ENCODE measurements at regions not wholly inside any gene's neighbourhood (a gene's known extent, or its start where the extent isn't known, plus 50 kb on each side); places are given as distances from the start of the nearest gene placed in this dataset.

GRCh38 chr5:129322968-129323367, 137.1 kb upstream of the ADAMTS19 start:
- Histone ChIP-seq H3K4me1 (ENCODE audit: insufficient read depth, low read length, poor library complexity, severe bottlenecking) (no peaks in the 10 kb centered on the region), H3K4me3 (ENCODE audit: low read depth, low read length, poor library complexity, severe bottlenecking) (no peak overlapping the region), H3K27ac (ENCODE audit: low read depth, low read length, poor library complexity, severe bottlenecking) (no peak overlapping the region), H3K36me3 (ENCODE audit: insufficient read depth, low read length, poor library complexity, severe bottlenecking) (no peaks in the 10 kb centered on the region), H3K9me3 (ENCODE audit: low read depth, low read length, poor library complexity, severe bottlenecking) (no peaks in the 10 kb centered on the region), H3K27me3 (replicated peaks; ENCODE audit: insufficient read depth, low read depth, low read length, poor library complexity) (no peaks in the 10 kb centered on the region)
- ChIA-PET POLR2A (ENCODE audit: low non-redundant PET) (no interaction called here), CTCF (no interaction called here)
- intact Hi-C loops (cut with micrococcal nuclease; ENCODE audit: unreplicated experiment), result no loop called here
- TF ChIP-seq CTCF (conservative IDR thresholded peaks at IDR 0.05; ENCODE audit: low read depth, low read length) (no peak), EZH2 (IDR thresholded peaks at IDR 0.05; ENCODE audit: borderline replicate concordance, low read depth, low read length, poor library complexity, severe bottlenecking) (no peak)
- no peak for DNase-seq (ENCODE audit: low spot score)
- no TSS peak for BruUV-seq (replicated peaks)

GRCh38 chr5:129341306-129341705, 118.8 kb upstream of the ADAMTS19 start:
- Histone ChIP-seq H3K4me1 (ENCODE audit: insufficient read depth, low read length, poor library complexity, severe bottlenecking) (no peaks in the 10 kb centered on the region), H3K27me3 (replicated peaks; ENCODE audit: insufficient read depth, low read depth, low read length, poor library complexity) (peaks cover 13% of the 10 kb centered on the region), H3K36me3 (ENCODE audit: insufficient read depth, low read length, poor library complexity, severe bottlenecking) (no peaks in the 10 kb centered on the region), H3K27ac (ENCODE audit: low read depth, low read length, poor library complexity, severe bottlenecking) (no peak overlapping the region), H3K9me3 (ENCODE audit: low read depth, low read length, poor library complexity, severe bottlenecking) (no peaks in the 10 kb centered on the region), H3K4me3 (ENCODE audit: low read depth, low read length, poor library complexity, severe bottlenecking) (no peak overlapping the region)
- ChIA-PET POLR2A (ENCODE audit: low non-redundant PET) (no interaction called here), CTCF (no interaction called here)
- DNase-seq (ENCODE audit: low spot score), result no peak
- intact Hi-C loops (cut with micrococcal nuclease; ENCODE audit: unreplicated experiment), result no loop called here
- TF ChIP-seq CTCF (conservative IDR thresholded peaks at IDR 0.05; ENCODE audit: low read depth, low read length), result no peak
- TF ChIP-seq EZH2 (IDR thresholded peaks at IDR 0.05; ENCODE audit: borderline replicate concordance, low read depth, low read length, poor library complexity, severe bottlenecking), result no peak
- BruUV-seq (replicated peaks), result no TSS peak

- Histone ChIP-seq H3K27ac (ENCODE audit: low read depth, low read length, poor library complexity, severe bottlenecking) (no peak overlapping the region), H3K27me3 (replicated peaks; ENCODE audit: insufficient read depth, low read depth, low read length, poor library complexity) (peaks cover 13% of the 10 kb centered on the region), H3K36me3 (ENCODE audit: insufficient read depth, low read length, poor library complexity, severe bottlenecking) (no peaks in the 10 kb centered on the region), H3K4me1 (ENCODE audit: insufficient read depth, low read length, poor library complexity, severe bottlenecking) (no peaks in the 10 kb centered on the region), H3K9me3 (ENCODE audit: low read depth, low read length, poor library complexity, severe bottlenecking) (no peaks in the 10 kb centered on the region), H3K4me3 (ENCODE audit: low read depth, low read length, poor library complexity, severe bottlenecking) (no peak overlapping the region)
- ChIA-PET POLR2A (ENCODE audit: low non-redundant PET) (no interaction called here), CTCF (no interaction called here)
- intact Hi-C loops (cut with micrococcal nuclease; ENCODE audit: unreplicated experiment), result no loop called here
- DNase-seq (ENCODE audit: low spot score), result no peak
- BruUV-seq (replicated peaks), result no TSS peak
- no peak for TF ChIP-seq EZH2 (IDR thresholded peaks at IDR 0.05; ENCODE audit: borderline replicate concordance, low read depth, low read length, poor library complexity, severe bottlenecking)
- no peak for TF ChIP-seq CTCF (conservative IDR thresholded peaks at IDR 0.05; ENCODE audit: low read depth, low read length)
These were observed 117.3 kb upstream of the ADAMTS19 start for GRCh38 chr5:129342796-129343195.

Data from A673 (cell line).